ENCODE measurements at regions not wholly inside any gene's neighbourhood (a gene's known extent, or its start where the extent isn't known, plus 50 kb on each side); places are given as distances from the start of the nearest gene placed in this dataset.
"Not testable (repeated sequence)": the region's sequence is repeated elsewhere in the genome, so short reads cannot be mapped to it uniquely, and the experiment has no call there.

DNA sequence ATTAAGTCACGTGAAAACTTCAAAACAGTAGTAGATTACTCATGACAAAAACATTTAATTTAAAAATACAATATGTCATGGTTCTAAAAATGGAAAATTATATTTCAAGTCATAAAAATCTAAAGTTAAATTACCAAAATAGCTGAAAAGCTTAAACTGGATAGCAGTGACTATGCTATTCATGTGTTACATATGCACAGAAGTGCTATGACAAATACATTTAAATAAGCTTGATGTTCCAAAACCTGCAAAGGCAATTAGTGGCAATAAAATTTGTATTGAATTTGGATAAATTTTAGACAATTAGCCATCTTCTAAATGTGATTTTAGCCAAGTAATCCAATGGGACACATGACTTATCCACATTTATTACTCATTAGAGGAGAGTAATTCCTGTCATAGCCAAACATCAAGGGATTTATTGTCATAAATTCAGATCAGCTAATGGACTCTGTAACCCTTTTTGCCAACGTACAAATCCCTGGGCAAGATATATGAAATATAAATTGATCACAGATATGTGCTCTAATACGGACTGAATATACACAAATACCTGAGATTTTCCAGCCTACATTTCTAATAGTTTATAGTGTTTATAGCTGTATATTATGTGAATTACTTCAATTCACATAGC is 419.4 kb downstream of the ISL1 start:
- H3K27me3 ChIP-seq (replicated peaks; ENCODE audit: insufficient read depth): no peaks in the 10 kb centered on the region
- H3F3A ChIP-seq (ENCODE audit: insufficient read depth): no peaks in the 10 kb centered on the region
- 26 to 32% methylated on average over 3 of the region's 3 CpGs for WGBS, 2 experiments (ENCODE audit: low coverage in 1 of 2, low lambda C conversion rate in 2 of 2, missing lambda C conversion rate in 2 of 2)
- in situ Hi-C loops (cut with MboI): no loop called here
- no peaks in the 10 kb centered on the region for H3K9me2 ChIP-seq (ENCODE audit: insufficient read depth)
- H4K20me1 ChIP-seq (ENCODE audit: insufficient read depth): no peaks in the 10 kb centered on the region
- H3K9ac ChIP-seq: no peak overlapping the region
- TF ChIP-seq EZH2phosphoT487 (IDR thresholded peaks at IDR 0.05; ENCODE audit: insufficient read depth, low read depth) (no peak), EZH2 (IDR thresholded peaks at IDR 0.05; ENCODE audit: insufficient read depth, poor library complexity, severe bottlenecking) (no peak)
- H3K4me2 ChIP-seq (ENCODE audit: unreplicated experiment): no peak overlapping the region
- H2AFZ ChIP-seq: no peak overlapping the region
- H3K4me1 ChIP-seq (ENCODE audit: insufficient read depth): no peaks in the 10 kb centered on the region
- H3K79me2 ChIP-seq (ENCODE audit: insufficient read depth): no peaks in the 10 kb centered on the region
- no peaks in the 10 kb centered on the region for H3K9me3 ChIP-seq (ENCODE audit: low read depth)
- H3K27ac ChIP-seq: no peak overlapping the region
- H3K36me3 ChIP-seq (ENCODE audit: low read depth): no peaks in the 10 kb centered on the region
- no peak overlapping the region for H3K4me3 ChIP-seq
- no peak for DNase-seq

- H4K20me1 ChIP-seq (ENCODE audit: insufficient read depth): no peaks in the 10 kb centered on the region
- no peak for DNase-seq
- H3K36me3 ChIP-seq (ENCODE audit: low read depth): no peaks in the 10 kb centered on the region
- no peak overlapping the region for H3K27ac ChIP-seq
- H3K79me2 ChIP-seq (ENCODE audit: insufficient read depth): no peaks in the 10 kb centered on the region
- no peaks in the 10 kb centered on the region for H3F3A ChIP-seq (ENCODE audit: insufficient read depth)
- no peaks in the 10 kb centered on the region for H3K9me2 ChIP-seq (ENCODE audit: insufficient read depth)
- no peak overlapping the region for H2AFZ ChIP-seq
- WGBS, 2 experiments (ENCODE audit: low coverage in 1 of 2, low lambda C conversion rate in 2 of 2, missing lambda C conversion rate in 2 of 2): 4 to 8% methylated on average over 2 of the region's 2 CpGs
- H3K4me2 ChIP-seq (ENCODE audit: unreplicated experiment): no peak overlapping the region
- H3K9ac ChIP-seq: no peak overlapping the region
- H3K4me3 ChIP-seq: no peak overlapping the region
- no peaks in the 10 kb centered on the region for H3K9me3 ChIP-seq (ENCODE audit: low read depth)
- H3K4me1 ChIP-seq (ENCODE audit: insufficient read depth): no peaks in the 10 kb centered on the region
- TF ChIP-seq EZH2phosphoT487 (IDR thresholded peaks at IDR 0.05; ENCODE audit: insufficient read depth, low read depth): no peak
- TF ChIP-seq EZH2 (IDR thresholded peaks at IDR 0.05; ENCODE audit: insufficient read depth, poor library complexity, severe bottlenecking): no peak
- no peaks in the 10 kb centered on the region for H3K27me3 ChIP-seq (replicated peaks; ENCODE audit: insufficient read depth)
- in situ Hi-C loops (cut with MboI): no loop called here
These were observed 423.4 kb downstream of the ISL1 start for GRCh38 chr5:51806677-51807076.

DNA sequence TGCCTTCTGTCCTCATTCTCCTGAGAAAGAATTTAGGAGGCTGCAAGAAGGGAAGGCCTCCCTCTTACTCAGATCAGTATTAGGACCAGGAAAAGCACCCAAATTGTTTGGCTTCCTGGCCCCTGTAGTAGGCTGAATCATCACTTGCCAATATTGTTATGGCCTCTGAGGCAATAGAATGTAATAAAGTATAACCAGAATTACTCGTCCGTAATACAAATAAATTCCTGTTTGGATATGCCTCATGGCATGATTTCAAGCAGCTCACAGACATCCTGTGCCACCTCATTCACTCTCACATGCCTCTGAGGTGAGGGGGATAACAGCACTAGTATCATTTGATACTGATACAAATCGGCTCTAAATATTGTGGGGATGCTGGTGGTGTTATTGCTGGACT is 427.3 kb downstream of the ISL1 start:
- 5 to 8% methylated on average over 3 of the region's 3 CpGs for WGBS, 2 experiments (ENCODE audit: low coverage in 1 of 2, low lambda C conversion rate in 2 of 2, missing lambda C conversion rate in 2 of 2)
- no peaks in the 10 kb centered on the region for H4K20me1 ChIP-seq (ENCODE audit: insufficient read depth)
- DNase-seq: no peak
- no peak overlapping the region for H2AFZ ChIP-seq
- H3K27ac ChIP-seq: no peak overlapping the region
- in situ Hi-C loops (cut with MboI): no loop called here
- no peak overlapping the region for H3K4me3 ChIP-seq
- no peaks in the 10 kb centered on the region for H3K27me3 ChIP-seq (replicated peaks; ENCODE audit: insufficient read depth)
- no peaks in the 10 kb centered on the region for H3K9me2 ChIP-seq (ENCODE audit: insufficient read depth)
- no peaks in the 10 kb centered on the region for H3F3A ChIP-seq (ENCODE audit: insufficient read depth)
- no peaks in the 10 kb centered on the region for H3K36me3 ChIP-seq (ENCODE audit: low read depth)
- no peak overlapping the region for H3K9ac ChIP-seq
- no peak for TF ChIP-seq EZH2phosphoT487 (IDR thresholded peaks at IDR 0.05; ENCODE audit: insufficient read depth, low read depth)
- TF ChIP-seq EZH2 (IDR thresholded peaks at IDR 0.05; ENCODE audit: insufficient read depth, poor library complexity, severe bottlenecking): no peak
- H3K4me1 ChIP-seq (ENCODE audit: insufficient read depth): no peaks in the 10 kb centered on the region
- H3K9me3 ChIP-seq (ENCODE audit: low read depth): no peaks in the 10 kb centered on the region
- no peaks in the 10 kb centered on the region for H3K79me2 ChIP-seq (ENCODE audit: insufficient read depth)
- no peak overlapping the region for H3K4me2 ChIP-seq (ENCODE audit: unreplicated experiment)

DNA sequence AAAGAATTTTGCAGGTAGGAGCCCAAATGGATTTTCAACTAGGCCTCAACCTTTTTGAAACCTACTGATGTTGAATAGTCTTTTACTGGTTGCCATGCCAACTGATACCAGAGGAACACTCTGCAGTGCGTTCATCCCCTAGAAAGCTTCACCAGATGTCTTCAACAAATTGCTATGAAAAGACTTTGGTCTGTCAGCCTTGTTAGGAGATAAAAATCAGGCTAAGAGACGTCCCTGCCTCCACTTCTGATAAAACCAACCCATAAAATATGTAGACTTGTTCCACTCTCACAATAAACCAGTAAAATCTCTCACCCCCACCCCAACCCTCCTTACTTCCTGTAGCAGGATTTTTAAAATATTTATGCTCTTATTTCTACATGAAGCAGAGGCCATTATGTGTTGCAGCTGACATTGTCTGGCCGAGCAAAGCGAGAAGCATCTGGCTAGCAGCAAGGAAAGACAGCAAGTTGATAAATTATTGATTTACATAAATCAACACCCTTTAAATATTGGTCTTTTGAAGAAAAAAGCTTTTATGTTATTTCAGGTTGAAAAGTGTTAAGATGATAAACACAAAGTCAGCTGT is 428.7 kb downstream of the ISL1 start:
- no peak overlapping the region for H3K4me2 ChIP-seq (ENCODE audit: unreplicated experiment)
- H3K9me3 ChIP-seq (ENCODE audit: low read depth): no peaks in the 10 kb centered on the region
- no peaks in the 10 kb centered on the region for H3K79me2 ChIP-seq (ENCODE audit: insufficient read depth)
- 1 to 3% methylated on average over 4 of the region's 4 CpGs for WGBS, 2 experiments (ENCODE audit: low coverage in 1 of 2, low lambda C conversion rate in 2 of 2, missing lambda C conversion rate in 2 of 2)
- H2AFZ ChIP-seq: no peak overlapping the region
- no peaks in the 10 kb centered on the region for H3K27me3 ChIP-seq (replicated peaks; ENCODE audit: insufficient read depth)
- no peaks in the 10 kb centered on the region for H3K4me1 ChIP-seq (ENCODE audit: insufficient read depth)
- H3K9me2 ChIP-seq (ENCODE audit: insufficient read depth): no peaks in the 10 kb centered on the region
- no peak overlapping the region for H3K4me3 ChIP-seq
- H3K9ac ChIP-seq: no peak overlapping the region
- H3K27ac ChIP-seq: no peak overlapping the region
- no peak for DNase-seq
- no peaks in the 10 kb centered on the region for H3K36me3 ChIP-seq (ENCODE audit: low read depth)
- TF ChIP-seq EZH2 (IDR thresholded peaks at IDR 0.05; ENCODE audit: insufficient read depth, poor library complexity, severe bottlenecking): no peak
- no peak for TF ChIP-seq EZH2phosphoT487 (IDR thresholded peaks at IDR 0.05; ENCODE audit: insufficient read depth, low read depth)
- in situ Hi-C loops (cut with MboI): no loop called here
- no peaks in the 10 kb centered on the region for H3F3A ChIP-seq (ENCODE audit: insufficient read depth)
- no peaks in the 10 kb centered on the region for H4K20me1 ChIP-seq (ENCODE audit: insufficient read depth)

DNA sequence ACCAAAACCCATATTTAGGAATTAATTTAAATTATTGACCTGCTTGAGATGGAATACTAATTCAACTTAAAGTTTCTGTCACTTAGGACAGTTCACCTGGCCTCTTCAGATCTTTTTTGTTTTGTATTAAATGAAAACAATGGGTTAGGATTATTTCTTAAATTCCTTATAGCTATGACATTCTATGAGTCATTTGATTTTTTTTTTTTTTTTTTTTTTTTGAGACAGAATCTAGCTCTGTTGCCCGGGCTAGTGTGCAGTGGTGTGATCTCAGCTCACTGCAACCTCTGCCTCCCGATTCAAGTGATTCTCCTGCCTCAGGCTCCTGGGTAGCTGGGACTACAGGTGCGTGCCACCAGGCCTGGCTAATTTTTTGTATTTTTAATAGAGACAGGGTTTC is 431.6 kb downstream of the ISL1 start:
- H3K27me3 ChIP-seq (replicated peaks; ENCODE audit: insufficient read depth); H2AFZ ChIP-seq; H3K9me2 ChIP-seq (ENCODE audit: insufficient read depth); H3K4me3 ChIP-seq; DNase-seq; H3K4me1 ChIP-seq (ENCODE audit: insufficient read depth); H3K79me2 ChIP-seq (ENCODE audit: insufficient read depth); in situ Hi-C loops (cut with MboI); H3F3A ChIP-seq (ENCODE audit: insufficient read depth); H3K36me3 ChIP-seq (ENCODE audit: low read depth); H3K9ac ChIP-seq; H3K27ac ChIP-seq; H3K4me2 ChIP-seq (ENCODE audit: unreplicated experiment); H4K20me1 ChIP-seq (ENCODE audit: insufficient read depth); H3K9me3 ChIP-seq (ENCODE audit: low read depth): not testable (repeated sequence)
- 27 to 37% methylated on average over 3 of the region's 3 CpGs for WGBS, 2 experiments (ENCODE audit: low coverage in 1 of 2, low lambda C conversion rate in 2 of 2, missing lambda C conversion rate in 2 of 2)

Data from GM23248 (cell line).